Head of caudate nucleus (tissue), 42 donors: ENCODE measurements at regions not wholly inside any gene's neighbourhood (a gene's known extent, or its start where the extent isn't known, plus 50 kb on each side); places are given as distances from the start of the nearest gene placed in this dataset.
A peak's percentile ranks its signal among the peaks of the same experiment; 100 is the strongest.

ENCODE experiments used
- DNase-seq, 42 donors: peaks; one replicate each; pipeline versions ENCODE4 v3.0.0 to v3.0.0-alpha.2; 2020 to 2021; ENCODE audit warnings: mixed read lengths in 7 of 42
- intact Hi-C: fragments of 100-400 bp; cut with DNase I; formaldehyde crosslinking; loops from one replicate; pipeline ENCODE4 v1.15.0; 2022

- intact Hi-C loops, result no loop called here
- DNase-seq, result no peak
Observed at GRCh38 chr14:87170179-87170578, 822.8 kb downstream of the GALC start.

GRCh38 chr14:87169362-87169761, 823.6 kb downstream of the GALC start:
- no peak for DNase-seq
- intact Hi-C loops, result no loop called here

- no peak for DNase-seq
- intact Hi-C loops, result no loop called here
Observed at GRCh38 chr14:87161502-87161901, 831.5 kb downstream of the GALC start.

GRCh38 chr14:87160989-87161388, 832.0 kb downstream of the GALC start:
- no peak for DNase-seq
- intact Hi-C loops, result no loop called here

- no peak for DNase-seq
- intact Hi-C loops, result no loop called here
Observed at GRCh38 chr14:87158283-87158682, 834.7 kb downstream of the GALC start.

- DNase-seq, result no peak
- intact Hi-C loops, result no loop called here
Observed at GRCh38 chr14:87156878-87157277, 836.1 kb downstream of the GALC start.

- intact Hi-C loops, result no loop called here
- DNase-seq, result no peak
Observed at GRCh38 chr14:87155856-87156488, 837.0 kb downstream of the GALC start.

GRCh38 chr14:87153901-87154300, 839.1 kb downstream of the GALC start:
- no peak for DNase-seq
- intact Hi-C loops, result no loop called here

- DNase-seq, result no peak
- intact Hi-C loops, result no loop called here
Observed at GRCh38 chr14:87153391-87153790, 839.6 kb downstream of the GALC start.

- DNase-seq, result peak in 5 of 42 donors; percentile 12 to 20 (median 18)
- intact Hi-C loops, result no loop called here
Observed at GRCh38 chr14:87152693-87153092, 840.3 kb downstream of the GALC start.

- intact Hi-C loops, result no loop called here
Observed at GRCh38 chr14:87149583-87150354, 843.2 kb downstream of the GALC start.

GRCh38 chr14:87148655-87149054, 844.3 kb downstream of the GALC start:
- DNase-seq, result no peak
- intact Hi-C loops, result no loop called here

More at GRCh38 chr14:87149583-87150354, 843.2 kb downstream of the GALC start:
- no peak for DNase-seq

- intact Hi-C loops, result no loop called here
- no peak for DNase-seq
Observed at GRCh38 chr14:87142551-87143211, 850.3 kb downstream of the GALC start.

GRCh38 chr14:87141801-87142200, 851.2 kb downstream of the GALC start:
- DNase-seq, result no peak
- intact Hi-C loops, result no loop called here

GRCh38 chr14:87139299-87139698, 853.7 kb downstream of the GALC start:
- no peak for DNase-seq
- intact Hi-C loops, result no loop called here

GRCh38 chr14:87133073-87133801, 859.7 kb downstream of the GALC start:
- intact Hi-C loops, result no loop called here
- no peak for DNase-seq

GRCh38 chr14:87131879-87132278, 861.1 kb downstream of the GALC start:
- peak in 26 of 42 donors; percentile 8 to 77 (median 36) for DNase-seq
- intact Hi-C loops, result no loop called here

- DNase-seq, result no peak
- intact Hi-C loops, result no loop called here
Observed at GRCh38 chr14:87122166-87122565, 870.8 kb downstream of the GALC start.

GRCh38 chr14:87121716-87122115, 871.3 kb downstream of the GALC start:
- intact Hi-C loops, result no loop called here
- no peak for DNase-seq

- no peak for DNase-seq
- intact Hi-C loops, result no loop called here
Observed at GRCh38 chr14:87115234-87115633, 877.7 kb downstream of the GALC start.
